ENCODE measurements at regions not wholly inside any gene's neighbourhood (a gene's known extent, or its start where the extent isn't known, plus 50 kb on each side); places are given as distances from the start of the nearest gene placed in this dataset.

- no peak for TF ChIP-seq GATA3 (IDR thresholded peaks at IDR 0.05; ENCODE audit: low read depth, low read length)
- no peak for TF ChIP-seq GATA2 (IDR thresholded peaks at IDR 0.05; ENCODE audit: low read depth, low read length)
Observed at GRCh38 chr4:3679071-3679825, 86.9 kb upstream of the ADRA2C start.

All from SH-SY5Y (cell line).